ENCODE measurements at regions not wholly inside any gene's neighbourhood (a gene's known extent, or its start where the extent isn't known, plus 50 kb on each side); places are given as distances from the start of the nearest gene placed in this dataset.
"Not testable (repeated sequence)": the region's sequence is repeated elsewhere in the genome, so short reads cannot be mapped to it uniquely, and the experiment has no call there.

DNA sequence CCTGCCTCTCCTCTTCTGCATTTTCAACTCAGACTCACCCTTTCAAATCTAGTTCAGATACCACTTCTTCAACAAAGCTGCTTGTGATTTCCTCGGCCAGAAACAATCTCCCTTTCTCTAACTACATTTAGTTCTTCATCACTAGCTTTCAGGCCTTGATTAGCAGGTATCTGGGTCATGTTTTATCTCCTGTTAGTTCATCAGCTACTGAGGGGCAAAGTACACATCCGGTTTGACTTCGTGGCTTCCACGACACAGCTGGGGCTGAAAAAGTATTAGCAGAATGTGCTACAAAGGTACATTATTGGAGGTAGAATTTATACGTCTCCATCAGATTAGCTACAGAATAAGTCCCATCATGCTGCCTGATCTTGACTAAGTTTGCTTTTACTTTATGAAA is 197.2 kb upstream of the PRKX start:
- not testable (repeated sequence) for TF ChIP-seq CTCF, POLR2A (IDR thresholded peaks at IDR 0.05)
